H9 (cell line): ENCODE measurements at regions not wholly inside any gene's neighbourhood (a gene's known extent, or its start where the extent isn't known, plus 50 kb on each side); places are given as distances from the start of the nearest gene placed in this dataset.

Source experiments
- DNase-seq: peaks from one replicate; pipeline ENCODE4 v3.0.0-alpha.2; 2017
- H2AFZ ChIP-seq: one replicate; pipeline ENCODE4 v1.6.1; 2013; ENCODE audit warnings: mild to moderate bottlenecking, low read length, control low read depth, moderate library complexity
- H2AK5ac ChIP-seq: 2 replicates; pipeline ENCODE4 v1.6.1; 2013; ENCODE audit warnings: low read length, control low read depth, mixed read lengths; ENCODE audit not compliant: insufficient read length
- H2BK120ac ChIP-seq: one replicate; pipeline ENCODE4 v1.6.1; 2013; ENCODE audit warnings: low read depth, mild to moderate bottlenecking, low read length, control low read depth, inconsistent platforms; ENCODE audit not compliant: poor library complexity, severe bottlenecking
- H2BK12ac ChIP-seq: 2 replicates; pipeline ENCODE4 v1.6.1; 2013; ENCODE audit warnings: low read length, control low read depth, mixed read lengths, low read depth; ENCODE audit not compliant: insufficient read length
- H2BK15ac ChIP-seq: 2 replicates; pipeline ENCODE4 v1.6.1; 2013; ENCODE audit warnings: low read depth, low read length, control low read depth
- H2BK20ac ChIP-seq: one replicate; pipeline ENCODE4 v1.6.1; 2013; ENCODE audit warnings: low read depth, mild to moderate bottlenecking, low read length, control low read depth, inconsistent platforms; ENCODE audit not compliant: poor library complexity, severe bottlenecking
- H2BK5ac ChIP-seq: 2 replicates; pipeline ENCODE4 v1.6.1; 2013; ENCODE audit warnings: low read length, control low read depth, mixed read lengths; ENCODE audit not compliant: insufficient read length
- H3K14ac ChIP-seq: 2 replicates; pipeline ENCODE4 v1.6.1; 2013; ENCODE audit warnings: low read length, control low read depth; ENCODE audit not compliant: insufficient read depth
- H3K18ac ChIP-seq: 2 replicates; pipeline ENCODE4 v1.6.1; 2013; ENCODE audit warnings: low read depth, mild to moderate bottlenecking, mixed read lengths, low read length, control low read depth; ENCODE audit not compliant: insufficient read length
- H3K23ac ChIP-seq: 2 replicates; pipeline ENCODE4 v1.6.1; 2013; ENCODE audit warnings: low read length, control low read depth, mixed read lengths, low read depth; ENCODE audit not compliant: insufficient read length
- H3K23me2 ChIP-seq: 2 replicates; pipeline ENCODE4 v1.6.1; 2013; ENCODE audit warnings: low read depth, mild to moderate bottlenecking, mixed read lengths, low read length, control low read depth; ENCODE audit not compliant: insufficient read length, poor library complexity, severe bottlenecking
- H3K27ac ChIP-seq: 2 replicates; pipeline ENCODE4 v1.5.1; 2013; ENCODE audit warnings: low read length, control low read depth, mixed read lengths, low read depth; ENCODE audit not compliant: insufficient read length
- H3K27me3 ChIP-seq: 2 replicates; pipeline ENCODE4 v1.6.1; 2013; ENCODE audit warnings: low read length, control low read depth, inconsistent platforms; ENCODE audit not compliant: insufficient read depth
- H3K4ac ChIP-seq: 2 replicates; pipeline ENCODE4 v1.6.1; 2013; ENCODE audit warnings: low read depth, mild to moderate bottlenecking, control low read depth, inconsistent platforms, low read length, moderate library complexity
- H3K4me1 ChIP-seq: 2 replicates; pipeline ENCODE4 v1.6.1; 2013; ENCODE audit warnings: low read length, control low read depth, inconsistent platforms; ENCODE audit not compliant: insufficient read depth
- H3K4me2 ChIP-seq: 2 replicates; pipeline ENCODE4 v1.6.1; 2013; ENCODE audit warnings: low read length, control low read depth, mixed read lengths; ENCODE audit not compliant: insufficient read length, insufficient read depth
- H3K56ac ChIP-seq: 2 replicates; pipeline ENCODE4 v1.6.1; 2013; ENCODE audit warnings: low read depth, mild to moderate bottlenecking, mixed read lengths, low read length, control low read depth; ENCODE audit not compliant: insufficient read length
- H3K79me1 ChIP-seq: 2 replicates; pipeline ENCODE4 v1.6.1; 2013; ENCODE audit warnings: low read depth, mild to moderate bottlenecking, moderate library complexity, low read length, control low read depth, inconsistent platforms; ENCODE audit not compliant: insufficient read depth, poor library complexity, severe bottlenecking
- H3K79me2 ChIP-seq: 2 replicates; pipeline ENCODE4 v1.6.1; 2013; ENCODE audit warnings: low read length, control low read depth, inconsistent platforms; ENCODE audit not compliant: insufficient read depth
- H3K9ac ChIP-seq: 2 replicates; pipeline ENCODE4 v1.6.1; 2013; ENCODE audit warnings: low read length, control low read depth, mixed read lengths; ENCODE audit not compliant: insufficient read length; ENCODE audit errors: extremely low read depth
- H3K9me3 ChIP-seq: one replicate; pipeline ENCODE4 v1.6.1; 2013; ENCODE audit warnings: low read depth, low read length, inconsistent platforms; ENCODE audit not compliant: control insufficient read depth
- H3T11ph ChIP-seq: one replicate; pipeline ENCODE4 v1.6.1; 2013; ENCODE audit warnings: mild to moderate bottlenecking, low read length, control low read depth, inconsistent platforms
- H4K20me1 ChIP-seq: one replicate; pipeline ENCODE4 v1.6.1; 2013; ENCODE audit not compliant: control insufficient read depth, insufficient read length, insufficient read depth
- H4K5ac ChIP-seq: 2 replicates; pipeline ENCODE4 v1.6.1; 2013; ENCODE audit warnings: low read depth, mild to moderate bottlenecking, mixed read lengths, low read length, control low read depth; ENCODE audit not compliant: insufficient read length
- H4K8ac ChIP-seq: replicated peaks from 2 replicates; pipeline ENCODE4 v1.6.1; 2013; ENCODE audit warnings: low read length, control low read depth, mixed read lengths, low read depth; ENCODE audit not compliant: insufficient read length
- H4K91ac ChIP-seq: 2 replicates; pipeline ENCODE4 v1.6.1; 2013; ENCODE audit warnings: low read depth, mild to moderate bottlenecking, moderate library complexity, mixed read lengths, low read length, control low read depth; ENCODE audit not compliant: insufficient read length
- H3K27ac Mint-ChIP-seq, 3 experiments: 2 replicates in 2 of 3; 3 replicates in 1 of 3; pipeline ENCODE4 v1.8.0; 2020 to 2021; ENCODE audit warnings: mixed read lengths in 3 of 3, mild to moderate bottlenecking in 1 of 3, moderate library complexity in 1 of 3
- H3K27me3 Mint-ChIP-seq: 2 replicates; pipeline ENCODE4 v1.8.0; 2021; ENCODE audit warnings: low read depth, mild to moderate bottlenecking, moderate library complexity, mixed read lengths
- H3K36me3 Mint-ChIP-seq, 3 experiments: 2 replicates in 2 of 3; 3 replicates in 1 of 3; pipeline ENCODE4 v1.8.0; 2020 to 2021; ENCODE audit warnings: low read depth in 3 of 3, mixed read lengths in 3 of 3; ENCODE audit not compliant: insufficient read depth in 1 of 3
- H3K4me1 Mint-ChIP-seq, 2 experiments: 2 replicates each; pipeline ENCODE4 v1.8.0; 2020; ENCODE audit warnings: mixed read lengths in 2 of 2
- H3K4me3 Mint-ChIP-seq, 2 experiments: 2 replicates in 1 of 2; 3 replicates in 1 of 2; pipeline ENCODE4 v1.8.0; 2020 to 2021; ENCODE audit warnings: mild to moderate bottlenecking in 2 of 2, mixed read lengths in 2 of 2, moderate library complexity in 1 of 2
- H3K9me3 Mint-ChIP-seq, 2 experiments: 2 replicates in 1 of 2; 3 replicates in 1 of 2; pipeline ENCODE4 v1.8.0; 2020; ENCODE audit warnings: mild to moderate bottlenecking in 2 of 2, mixed read lengths in 2 of 2, moderate library complexity in 1 of 2
- WGBS: extraction: QIAGEN DNeasy Blood & Tissue Kit; methylation state at CpG from one replicate; pipeline ENCODE4 v1.1.7; 2013; ENCODE audit warnings: missing lambda C conversion rate, low lambda C conversion rate, mixed read lengths; ENCODE audit not compliant: insufficient read length; ENCODE audit errors: extremely low coverage; 5-methylcytosine and 5-hydroxymethylcytosine counted together
- TF ChIP-seq, protein P1 (sequence below): fragments of 200-600 bp; sonication (generic); conservative IDR thresholded peaks from 3 replicates; pipeline ENCODE4 v1.8.0; 2021; ENCODE audit warnings: antibody characterized with exemption, mild to moderate bottlenecking

DNA sequence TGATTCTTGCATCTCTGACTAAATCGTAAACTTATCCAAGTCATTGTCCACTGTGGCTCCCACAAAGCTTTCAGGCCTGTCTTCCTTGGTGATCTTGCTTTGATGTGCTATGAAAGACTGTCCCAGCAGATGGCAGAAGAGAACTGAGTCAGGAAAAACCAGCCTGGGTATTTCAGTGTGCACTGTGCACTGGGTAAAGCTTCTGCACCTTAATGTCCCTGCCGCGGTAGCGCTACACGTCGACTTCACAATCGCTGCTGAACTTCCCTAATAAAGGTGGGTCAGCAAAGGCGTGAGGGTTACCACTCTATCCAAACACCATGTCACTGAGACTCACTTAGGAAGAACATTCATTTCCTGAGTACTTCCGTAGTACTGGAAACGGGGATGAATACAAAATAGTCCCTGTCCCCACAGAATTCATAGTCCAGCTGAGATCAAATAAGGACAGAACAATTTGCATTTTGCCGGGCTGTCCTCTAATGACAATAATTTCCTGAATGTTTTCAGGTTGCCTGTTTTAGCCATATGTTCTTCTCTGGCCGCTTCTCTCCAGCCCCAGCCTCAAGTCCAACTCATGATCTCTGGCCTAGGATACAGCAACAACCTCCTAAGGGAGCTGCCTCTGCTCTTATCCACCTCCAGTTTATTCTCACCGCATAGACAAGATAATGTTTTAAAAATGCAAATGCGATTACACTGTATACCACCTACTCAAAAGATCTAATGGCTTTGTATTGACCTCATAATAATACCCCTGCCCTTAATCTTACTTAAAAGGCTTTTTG, 83.6 kb upstream of the AKAP13 start:
- H3K4me1 Mint-ChIP-seq: peaks cover 3 to 8% of the 10 kb centered on the region in 2 experiments
- H3K27me3 ChIP-seq: no peaks in the 10 kb centered on the region
- no peak overlapping the region for H3T11ph ChIP-seq
- H3K4me3 Mint-ChIP-seq: no peak overlapping the region
- no peak overlapping the region for H3K14ac ChIP-seq
- H3K23ac ChIP-seq: no peak overlapping the region
- no peak overlapping the region for H2AFZ ChIP-seq
- no peak overlapping the region for H2BK15ac ChIP-seq
- no peaks in the 10 kb centered on the region; a peak in 1 of 5 replicates for H3K9me3 Mint-ChIP-seq
- H3K79me2 ChIP-seq: no peaks in the 10 kb centered on the region
- H3K4me1 ChIP-seq: no peaks in the 10 kb centered on the region
- H4K5ac ChIP-seq: no peak overlapping the region
- no peak overlapping the region for H2BK20ac ChIP-seq
- no peaks in the 10 kb centered on the region for H4K20me1 ChIP-seq
- H3K9me3 ChIP-seq: no peaks in the 10 kb centered on the region
- H3K27ac ChIP-seq: no peak overlapping the region
- H3K4me2 ChIP-seq: no peak overlapping the region
- H2BK12ac ChIP-seq: no peak overlapping the region
- H3K9ac ChIP-seq: no peak overlapping the region
- H3K27ac Mint-ChIP-seq: no peak overlapping the region
- no peak overlapping the region for H3K18ac ChIP-seq
- no peaks in the 10 kb centered on the region for H3K36me3 Mint-ChIP-seq
- DNase-seq: peak; percentile 59
- H2BK120ac ChIP-seq: no peak overlapping the region
- H2BK5ac ChIP-seq: no peak overlapping the region
- no peak overlapping the region for H4K8ac ChIP-seq
- no CpG with 5 or more reads among the region's 14 CpGs for WGBS
- H3K79me1 ChIP-seq: no peaks in the 10 kb centered on the region
- H4K91ac ChIP-seq: no peak overlapping the region
- no peak overlapping the region for H3K56ac ChIP-seq
- peaks cover 7% of the 10 kb centered on the region for H3K27me3 Mint-ChIP-seq
- TF ChIP-seq, protein P1, sequence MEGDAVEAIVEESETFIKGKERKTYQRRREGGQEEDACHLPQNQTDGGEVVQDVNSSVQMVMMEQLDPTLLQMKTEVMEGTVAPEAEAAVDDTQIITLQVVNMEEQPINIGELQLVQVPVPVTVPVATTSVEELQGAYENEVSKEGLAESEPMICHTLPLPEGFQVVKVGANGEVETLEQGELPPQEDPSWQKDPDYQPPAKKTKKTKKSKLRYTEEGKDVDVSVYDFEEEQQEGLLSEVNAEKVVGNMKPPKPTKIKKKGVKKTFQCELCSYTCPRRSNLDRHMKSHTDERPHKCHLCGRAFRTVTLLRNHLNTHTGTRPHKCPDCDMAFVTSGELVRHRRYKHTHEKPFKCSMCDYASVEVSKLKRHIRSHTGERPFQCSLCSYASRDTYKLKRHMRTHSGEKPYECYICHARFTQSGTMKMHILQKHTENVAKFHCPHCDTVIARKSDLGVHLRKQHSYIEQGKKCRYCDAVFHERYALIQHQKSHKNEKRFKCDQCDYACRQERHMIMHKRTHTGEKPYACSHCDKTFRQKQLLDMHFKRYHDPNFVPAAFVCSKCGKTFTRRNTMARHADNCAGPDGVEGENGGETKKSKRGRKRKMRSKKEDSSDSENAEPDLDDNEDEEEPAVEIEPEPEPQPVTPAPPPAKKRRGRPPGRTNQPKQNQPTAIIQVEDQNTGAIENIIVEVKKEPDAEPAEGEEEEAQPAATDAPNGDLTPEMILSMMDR: peak; percentile 72
- H2AK5ac ChIP-seq: no peak overlapping the region
- no peak overlapping the region for H3K4ac ChIP-seq
- H3K23me2 ChIP-seq: no peaks in the 10 kb centered on the region
